ENCODE measurements at regions not wholly inside any gene's neighbourhood (a gene's known extent, or its start where the extent isn't known, plus 50 kb on each side); places are given as distances from the start of the nearest gene placed in this dataset.
"Not testable (repeated sequence)": the region's sequence is repeated elsewhere in the genome, so short reads cannot be mapped to it uniquely, and the experiment has no call there.

GRCh38 chr16:33063365-33064170, 130.5 kb upstream of the TP53TG3C start:
- not testable (repeated sequence) for TF ChIP-seq RAD21 (IDR thresholded peaks at IDR 0.05); CTCF (IDR thresholded peaks at IDR 0.05; ENCODE audit: low read depth, low read length, missing input control); ZBTB33 (IDR thresholded peaks at IDR 0.05); SP1 (IDR thresholded peaks at IDR 0.05); TAF1 (conservative IDR thresholded peaks at IDR 0.05); RXRA (IDR thresholded peaks at IDR 0.05); EGR1 (IDR thresholded peaks at IDR 0.05; ENCODE audit: low read depth in 2 of 2); NR2F2 (IDR thresholded peaks at IDR 0.05)

Measured in liver (tissue), 3 donors.